ENCODE measurements at regions not wholly inside any gene's neighbourhood (a gene's known extent, or its start where the extent isn't known, plus 50 kb on each side); places are given as distances from the start of the nearest gene placed in this dataset.

DNA sequence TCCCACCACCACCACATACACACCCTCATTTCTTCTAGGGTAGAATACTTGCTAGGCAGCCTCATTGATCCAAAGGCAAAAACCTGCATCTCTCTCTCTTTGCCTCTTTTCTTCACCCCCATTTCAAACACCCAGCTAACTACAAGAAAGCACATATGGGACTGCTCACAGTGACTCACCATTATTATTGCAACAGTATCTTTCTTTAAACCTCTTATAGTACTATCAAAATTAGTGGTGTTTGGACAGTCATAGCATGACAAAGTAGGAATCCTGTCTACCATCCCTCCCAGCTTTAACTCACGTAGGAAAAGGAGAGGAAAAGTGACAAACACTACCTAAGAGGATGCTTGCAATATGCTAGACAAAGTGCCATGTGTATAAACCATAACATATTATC, 422.5 kb upstream of the CRIM1 start:
- no peak overlapping the region for H3K4me3 ChIP-seq (ENCODE audit: low read length)
- no peak for TF ChIP-seq ZNF274 (IDR thresholded peaks at IDR 0.05; ENCODE audit: low read depth, low read length)

DNA sequence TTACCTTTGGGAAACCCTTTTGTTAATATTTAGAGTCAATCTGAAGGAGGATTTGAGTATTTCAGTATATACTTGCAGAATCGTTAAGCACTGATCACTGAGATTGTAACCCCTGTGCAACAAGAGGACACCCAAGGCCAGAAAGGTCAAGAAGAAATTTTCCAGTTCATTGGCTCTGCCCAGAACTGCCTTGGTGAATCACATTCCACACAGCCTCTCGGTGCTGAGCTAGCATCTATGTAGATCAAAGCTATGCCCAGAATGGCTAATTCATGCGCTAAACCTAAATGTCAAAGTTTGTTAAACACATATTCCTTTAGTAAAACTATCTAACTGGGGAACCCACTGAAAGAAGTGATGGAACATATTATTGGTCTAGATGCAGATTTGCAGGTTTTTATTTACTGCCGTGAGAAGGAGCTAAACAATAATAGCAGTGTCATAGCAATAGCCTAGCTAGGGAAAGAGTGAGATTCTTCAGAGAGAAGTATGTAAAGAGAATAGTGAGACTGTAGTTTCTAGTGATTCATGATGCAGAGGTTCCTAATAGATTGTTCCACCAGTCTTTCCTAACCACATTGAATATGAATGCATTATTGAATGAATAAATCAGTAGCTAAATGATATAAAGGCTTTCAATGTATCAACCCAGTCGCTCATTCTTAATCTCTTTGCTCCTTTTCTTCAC, 423.2 kb upstream of the CRIM1 start:
- H3K4me3 ChIP-seq (ENCODE audit: low read length), result no peak overlapping the region
- TF ChIP-seq ZNF274 (IDR thresholded peaks at IDR 0.05; ENCODE audit: low read depth, low read length), result no peak

DNA sequence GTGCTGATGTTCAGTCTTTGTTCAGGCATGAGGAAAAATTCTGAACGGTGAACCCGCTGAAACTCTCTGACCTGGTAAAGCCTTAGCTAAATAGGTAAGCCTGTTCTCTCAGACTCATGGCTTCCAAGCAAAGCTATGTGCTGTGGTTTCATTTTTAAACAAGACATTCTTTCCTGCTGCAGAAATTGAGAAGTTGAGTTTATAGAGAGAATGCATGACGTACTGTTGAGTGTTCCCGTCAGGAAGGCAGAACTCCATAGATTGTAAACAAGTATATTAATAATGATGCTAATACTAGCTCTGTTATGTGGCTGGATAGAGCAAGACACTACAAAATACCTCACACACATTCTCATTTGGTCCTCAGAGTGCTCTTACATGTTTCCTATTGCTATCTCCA, 424.0 kb upstream of the CRIM1 start:
- no peak overlapping the region for H3K4me3 ChIP-seq (ENCODE audit: low read length)
- no peak for TF ChIP-seq ZNF274 (IDR thresholded peaks at IDR 0.05; ENCODE audit: low read depth, low read length)

DNA sequence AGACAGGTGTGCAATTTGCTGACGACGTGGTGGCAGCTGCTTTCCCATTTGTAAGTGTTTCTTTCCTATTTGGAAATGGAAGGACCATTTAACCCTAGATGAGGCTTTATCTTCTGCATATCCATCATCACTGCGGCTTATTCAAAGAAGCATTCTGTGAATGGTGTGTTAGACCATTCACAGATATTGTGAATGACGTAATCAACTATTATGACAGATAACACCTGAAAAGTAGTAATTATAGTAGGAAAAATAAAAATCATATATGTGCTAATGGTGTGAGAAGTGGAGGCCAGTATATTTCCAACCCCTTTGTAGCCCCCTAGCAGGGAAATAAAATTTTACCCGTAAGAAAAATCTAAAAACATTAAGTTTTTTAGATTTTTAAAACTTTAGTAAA, 424.5 kb upstream of the CRIM1 start:
- TF ChIP-seq ZNF274 (IDR thresholded peaks at IDR 0.05; ENCODE audit: low read depth, low read length), result no peak
- no peak overlapping the region for H3K4me3 ChIP-seq (ENCODE audit: low read length)

DNA sequence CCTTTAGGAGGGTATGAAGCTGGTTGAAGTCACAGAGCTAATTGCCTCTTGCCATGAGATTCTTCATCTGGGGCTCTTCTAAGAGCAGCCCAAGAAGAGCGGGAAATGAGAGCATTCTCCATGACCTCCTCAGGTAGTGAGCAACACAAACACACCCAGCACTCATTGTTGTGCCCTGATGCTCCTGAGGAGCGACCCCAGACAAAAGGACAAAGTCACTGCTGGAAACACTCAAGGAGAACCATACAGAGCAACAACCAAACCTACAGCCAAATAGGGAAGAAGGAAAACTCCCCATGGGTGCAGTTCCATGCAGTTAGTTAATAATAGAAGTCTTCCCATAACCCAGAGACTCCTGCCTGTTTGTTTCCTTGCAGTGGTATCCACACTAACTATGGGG, 426.0 kb upstream of the CRIM1 start:
- no peak for TF ChIP-seq ZNF274 (IDR thresholded peaks at IDR 0.05; ENCODE audit: low read depth, low read length)
- H3K4me3 ChIP-seq (ENCODE audit: low read length), result no peak overlapping the region

DNA sequence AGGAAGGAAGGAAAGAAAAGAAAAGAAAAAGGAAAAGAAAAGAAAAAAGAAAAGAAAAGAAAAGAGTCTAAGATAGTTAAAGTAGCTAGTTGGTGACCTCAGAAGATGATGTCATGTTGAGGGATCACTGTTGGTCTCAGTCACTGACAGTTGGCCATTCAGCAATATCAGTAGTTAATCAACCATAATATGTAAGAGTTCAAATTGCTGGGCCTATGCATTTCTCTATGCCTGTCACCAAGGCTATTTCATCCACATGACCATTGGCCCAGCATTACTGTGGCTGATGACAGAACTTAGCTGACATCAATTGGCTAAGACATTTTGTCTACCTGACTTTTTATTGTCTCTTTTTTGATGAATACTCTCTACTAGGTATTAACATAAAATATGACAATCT, 435.5 kb upstream of the CRIM1 start:
- H3K4me3 ChIP-seq (ENCODE audit: low read length), result no peak overlapping the region
- no peak for TF ChIP-seq ZNF274 (IDR thresholded peaks at IDR 0.05; ENCODE audit: low read depth, low read length)

DNA sequence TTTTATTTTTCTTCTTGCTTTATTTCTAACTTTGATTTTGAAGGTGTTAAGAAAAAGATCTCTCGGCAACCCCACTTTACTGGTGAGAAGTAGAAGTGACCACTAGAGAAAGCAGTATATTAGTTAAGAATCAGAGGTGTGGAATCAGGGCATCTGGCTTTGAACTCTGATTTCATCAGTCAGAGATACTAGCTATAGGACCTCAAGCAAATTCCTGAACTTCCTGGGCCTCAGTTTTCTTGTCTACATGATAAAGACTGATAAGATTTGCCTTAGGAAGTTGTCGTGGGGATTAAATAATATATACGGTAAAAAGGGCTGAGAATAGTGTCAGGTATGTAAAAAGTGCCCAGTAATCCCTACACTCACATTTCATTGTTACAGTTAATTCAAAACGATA, 440.3 kb upstream of the CRIM1 start:
- TF ChIP-seq ZNF274 (IDR thresholded peaks at IDR 0.05; ENCODE audit: low read depth, low read length), result no peak

DNA sequence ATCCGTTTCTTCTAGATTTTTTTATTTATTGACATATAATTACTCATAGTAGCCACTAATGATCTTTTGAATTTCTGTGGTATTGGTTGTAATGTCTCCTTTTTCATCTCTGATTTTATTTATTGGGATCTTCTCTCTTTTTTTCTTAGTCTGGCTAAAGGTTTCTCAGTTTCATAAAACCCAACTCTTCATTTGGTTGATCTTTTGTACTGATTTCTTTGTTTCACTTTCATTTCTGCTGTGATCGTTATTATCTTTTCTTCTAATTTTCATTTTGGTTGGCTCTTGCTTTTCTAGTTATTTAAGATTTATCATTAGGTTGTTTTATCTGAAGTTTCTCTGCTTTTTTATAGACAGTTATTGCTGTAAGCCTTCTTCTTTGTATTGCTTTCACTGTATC, 463.6 kb upstream of the CRIM1 start:
- H3K4me3 ChIP-seq (ENCODE audit: low read length), result no peak overlapping the region
- no peak for TF ChIP-seq ZNF274 (IDR thresholded peaks at IDR 0.05; ENCODE audit: low read depth, low read length)

More for the DNA sequence above, 440.3 kb upstream of the CRIM1 start:
- H3K4me3 ChIP-seq (ENCODE audit: low read length), result no peak overlapping the region

DNA sequence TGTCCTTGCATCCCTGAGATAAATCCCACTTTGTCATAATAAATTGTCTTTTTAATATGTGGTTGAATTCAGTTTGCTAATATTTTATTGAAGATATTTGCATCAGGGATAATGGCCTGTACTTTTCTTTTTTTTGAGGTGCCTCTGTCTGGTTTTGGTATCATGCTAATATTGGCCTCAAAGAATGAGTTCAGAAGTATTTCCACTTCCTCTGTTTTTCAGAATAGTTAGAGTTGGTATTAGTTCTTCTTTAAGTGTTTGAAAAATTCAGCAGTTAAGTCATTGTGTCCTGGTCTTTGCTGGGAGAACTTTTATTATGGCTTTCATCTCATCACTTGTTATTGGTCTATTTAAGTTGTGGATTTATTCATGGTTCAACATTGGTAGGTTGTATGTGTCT, 464.1 kb upstream of the CRIM1 start:
- H3K4me3 ChIP-seq (ENCODE audit: low read length), result no peak overlapping the region
- TF ChIP-seq ZNF274 (IDR thresholded peaks at IDR 0.05; ENCODE audit: low read depth, low read length), result no peak

DNA sequence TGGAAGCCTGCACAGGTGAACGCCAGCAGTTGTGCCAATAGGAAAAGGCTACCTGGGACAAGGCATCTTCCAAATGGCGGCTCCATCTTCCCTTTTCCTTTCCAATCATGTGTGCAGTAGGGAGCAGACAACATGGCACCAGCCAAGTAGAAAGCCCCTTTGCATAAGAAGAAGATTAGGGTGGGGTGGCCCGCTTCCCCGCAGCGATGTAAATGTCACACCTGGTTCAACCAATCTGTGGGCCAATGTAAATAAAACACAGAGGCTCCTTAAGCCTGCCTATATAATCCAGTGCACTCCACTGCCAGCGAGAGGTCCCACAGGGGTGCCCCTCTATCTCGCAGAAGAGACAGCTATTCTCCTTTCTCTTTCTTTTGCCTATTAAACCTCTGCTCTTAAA, 468.4 kb upstream of the CRIM1 start:
- TF ChIP-seq ZNF274 (IDR thresholded peaks at IDR 0.05; ENCODE audit: low read depth, low read length), result no peak
- H3K4me3 ChIP-seq (ENCODE audit: low read length), result no peak overlapping the region

DNA sequence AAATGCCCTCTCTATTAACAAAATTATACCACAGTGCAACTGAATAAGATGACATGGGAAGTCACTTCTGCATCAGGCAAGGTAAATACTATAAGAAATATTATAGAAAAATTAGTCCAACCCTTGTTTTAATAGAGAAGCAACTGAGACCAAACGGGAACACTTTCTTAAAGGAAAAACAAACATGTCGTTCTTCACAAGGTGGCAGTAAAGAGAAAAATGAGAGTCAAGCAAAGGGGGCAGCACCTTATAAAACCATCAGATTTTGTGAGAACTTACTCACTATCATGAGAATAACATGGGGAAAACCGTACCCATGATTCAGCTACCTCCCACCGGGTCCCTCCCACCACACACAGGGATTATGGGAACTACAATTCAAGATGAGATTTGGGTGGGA, 481.7 kb upstream of the CRIM1 start:
- no peak for TF ChIP-seq ZNF274 (IDR thresholded peaks at IDR 0.05; ENCODE audit: low read depth, low read length)
- H3K4me3 ChIP-seq (ENCODE audit: low read length), result no peak overlapping the region

DNA sequence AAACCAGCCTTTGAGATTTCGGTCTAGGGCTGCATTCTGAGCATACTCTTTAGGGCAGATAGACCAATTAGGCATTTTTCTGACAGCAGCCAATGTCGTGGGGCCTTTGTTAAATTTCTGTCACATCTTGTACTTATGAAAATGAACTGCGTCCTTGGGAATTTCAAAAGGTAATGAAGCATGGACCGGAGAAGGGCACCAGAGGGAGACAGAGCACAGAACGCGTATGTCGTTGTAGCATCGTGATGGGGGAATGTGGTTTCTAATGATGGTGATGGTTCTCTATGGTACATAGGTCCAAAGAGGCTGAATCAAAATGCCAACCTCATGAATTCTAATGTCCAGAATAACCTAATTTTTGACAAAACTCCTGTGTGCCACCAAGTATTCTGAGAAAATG, 483.9 kb upstream of the CRIM1 start:
- no peak for TF ChIP-seq ZNF274 (IDR thresholded peaks at IDR 0.05; ENCODE audit: low read depth, low read length)
- no peak overlapping the region for H3K4me3 ChIP-seq (ENCODE audit: low read length)

DNA sequence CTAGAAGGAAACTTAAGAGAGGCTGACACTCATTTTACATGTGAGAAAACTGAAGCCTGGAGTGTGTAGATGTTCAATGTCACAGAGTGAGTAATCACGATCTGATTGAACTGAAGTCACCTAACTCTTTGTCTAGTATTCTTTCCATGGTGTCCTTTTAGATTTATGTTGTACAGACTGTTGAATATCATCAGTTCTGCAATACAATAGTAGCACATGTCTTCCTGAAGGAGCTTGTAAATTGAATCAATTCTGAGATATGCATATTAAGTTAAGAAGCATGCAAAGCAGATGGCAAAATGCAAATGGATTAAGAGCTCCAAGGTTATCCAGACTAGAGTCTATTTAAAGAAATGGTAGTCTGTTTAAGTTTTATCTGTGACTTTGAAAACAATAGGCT, 484.9 kb upstream of the CRIM1 start:
- TF ChIP-seq ZNF274 (IDR thresholded peaks at IDR 0.05; ENCODE audit: low read depth, low read length), result no peak
- H3K4me3 ChIP-seq (ENCODE audit: low read length), result no peak overlapping the region

DNA sequence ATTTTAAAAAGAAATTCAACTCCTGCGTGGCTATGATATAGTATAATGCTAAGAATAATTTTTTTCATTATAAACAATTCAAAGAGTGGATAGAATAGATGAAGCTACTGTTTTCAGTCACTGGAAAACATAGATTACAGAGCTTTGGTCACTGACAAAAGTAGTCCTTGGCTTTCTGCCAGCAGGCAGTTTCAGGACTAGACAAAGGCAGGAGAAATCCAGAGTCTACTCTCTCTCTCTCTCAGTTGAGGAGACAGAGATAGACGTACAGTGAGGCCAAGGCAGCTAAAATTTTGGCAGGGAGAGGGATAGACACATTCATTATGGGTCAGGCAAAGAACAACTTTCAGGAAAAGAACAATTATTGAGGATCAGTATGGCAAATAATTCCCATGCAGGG, 491.4 kb upstream of the CRIM1 start:
- no peak overlapping the region for H3K4me3 ChIP-seq (ENCODE audit: low read length)
- TF ChIP-seq ZNF274 (IDR thresholded peaks at IDR 0.05; ENCODE audit: low read depth, low read length), result no peak

DNA sequence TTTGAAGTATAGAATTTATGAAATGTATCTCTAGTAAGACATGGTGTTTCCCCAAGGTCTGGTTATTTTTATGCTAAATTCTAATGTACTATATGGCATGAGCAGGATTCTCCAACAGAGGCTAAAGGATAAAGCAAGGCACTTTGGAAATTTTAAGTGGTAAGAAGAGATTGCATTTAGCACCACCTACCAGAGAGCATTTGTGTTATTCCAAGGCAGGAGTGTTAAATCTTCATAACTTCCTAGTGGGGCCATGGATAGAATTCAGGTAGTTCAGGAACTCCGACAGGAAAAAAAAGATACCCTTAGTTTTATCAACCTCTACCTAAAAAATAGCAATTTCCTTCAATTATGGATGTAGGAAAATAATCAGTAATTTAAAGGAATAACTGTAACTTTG, 497.4 kb upstream of the CRIM1 start:
- H3K4me3 ChIP-seq (ENCODE audit: low read length), result no peak overlapping the region
- no peak for TF ChIP-seq ZNF274 (IDR thresholded peaks at IDR 0.05; ENCODE audit: low read depth, low read length)

DNA sequence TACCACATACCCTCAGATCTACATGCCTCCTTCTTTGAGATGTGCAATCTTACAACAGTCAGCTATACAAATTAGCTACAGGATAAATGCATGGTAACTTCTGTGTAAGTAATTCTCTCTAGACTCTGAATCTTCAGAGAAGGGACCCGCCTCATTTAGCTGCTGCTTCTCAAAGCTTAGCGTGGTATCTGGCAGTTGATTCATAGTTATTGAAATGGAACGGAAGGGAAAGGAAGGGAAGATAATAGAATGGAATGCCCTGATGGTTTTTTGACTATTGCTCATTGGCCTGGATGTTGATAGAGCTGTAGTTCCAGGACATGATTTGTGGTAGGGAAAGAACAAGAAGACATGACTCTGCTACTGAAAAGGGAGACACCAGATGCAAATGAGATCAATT, 498.1 kb upstream of the CRIM1 start:
- no peak for TF ChIP-seq ZNF274 (IDR thresholded peaks at IDR 0.05; ENCODE audit: low read depth, low read length)

More for the DNA sequence above, 498.1 kb upstream of the CRIM1 start:
- H3K4me3 ChIP-seq (ENCODE audit: low read length), result no peak overlapping the region

All from GM08714 (cell line).